Caki2 (cell line): ENCODE measurements at regions not wholly inside any gene's neighbourhood (a gene's known extent, or its start where the extent isn't known, plus 50 kb on each side); places are given as distances from the start of the nearest gene placed in this dataset.

Source experiments
- DNase-seq: peaks from one replicate; pipeline ENCODE4 v3.0.0-alpha.2; 2015; ENCODE audit warnings: low read depth
- in situ Hi-C: cut with HindIII; loops from 2 replicates; pipeline ENCODE4 v1.10.0; 2016; ENCODE audit warnings: low sequenced_read_pairs, low pct_unique_long_range_greater_than_20kb, mixed read lengths

DNA sequence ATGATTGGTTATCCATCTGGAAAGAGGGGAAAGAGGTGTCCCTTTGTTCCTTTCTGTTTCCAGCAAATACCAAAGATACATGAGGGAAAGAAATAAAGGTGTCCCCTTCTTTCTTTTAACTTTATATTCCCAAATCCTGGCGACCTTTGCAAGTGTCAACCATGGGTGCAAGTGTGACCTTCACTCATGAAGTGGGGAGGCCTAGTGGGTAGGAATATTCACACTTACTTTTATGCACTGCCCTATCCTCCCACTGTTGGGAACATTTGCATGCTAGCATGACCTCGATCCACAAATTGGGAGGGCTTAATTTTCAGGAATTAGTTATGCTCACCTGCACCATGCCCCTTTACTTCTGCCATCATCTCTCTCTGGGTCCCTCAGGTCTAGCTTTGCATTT, 70.2 kb upstream of the ZNF804A start:
- in situ Hi-C loops: no loop called here
- DNase-seq: no peak

DNA sequence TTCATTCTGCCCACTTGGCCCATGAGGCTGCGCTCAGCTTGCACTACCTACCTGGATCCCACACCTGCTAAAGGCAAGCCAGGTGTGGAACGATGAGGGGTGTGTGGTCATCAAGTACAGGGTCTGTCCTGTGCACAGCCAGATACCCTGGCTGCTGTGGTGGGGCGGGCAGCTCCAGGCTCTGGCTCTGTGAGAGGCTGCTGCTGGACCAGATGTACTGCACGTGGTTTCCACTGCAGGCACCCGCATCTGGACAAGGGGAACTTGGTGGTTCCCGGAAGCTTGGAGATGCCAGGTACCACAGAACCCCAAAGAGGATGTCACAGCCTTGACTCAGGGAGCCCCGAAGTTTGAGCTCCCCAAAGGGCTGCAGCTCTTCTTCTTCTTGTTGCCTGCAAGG, 68.1 kb upstream of the ZNF804A start:
- in situ Hi-C loops: no loop called here
- no peak for DNase-seq

DNA sequence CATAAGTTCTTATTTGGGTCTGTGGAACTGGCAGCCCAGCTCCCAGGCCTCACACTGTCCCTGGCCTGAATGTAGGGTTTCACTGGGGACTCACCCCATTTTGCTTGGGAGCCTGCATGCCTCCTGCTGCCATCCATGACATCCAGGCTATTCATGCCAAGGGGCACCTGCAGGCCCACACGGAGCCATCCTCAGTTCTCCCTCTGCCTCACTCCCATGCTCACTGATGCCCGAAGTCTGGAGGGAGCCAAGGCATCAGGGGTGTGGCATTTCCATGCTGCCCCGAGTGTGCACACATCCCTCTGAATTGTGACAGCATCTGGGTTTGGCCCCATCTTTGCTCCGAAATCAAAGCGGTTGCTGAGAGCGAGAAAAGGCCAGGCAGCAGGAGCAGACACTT, 67.4 kb upstream of the ZNF804A start:
- DNase-seq: no peak
- in situ Hi-C loops: no loop called here

DNA sequence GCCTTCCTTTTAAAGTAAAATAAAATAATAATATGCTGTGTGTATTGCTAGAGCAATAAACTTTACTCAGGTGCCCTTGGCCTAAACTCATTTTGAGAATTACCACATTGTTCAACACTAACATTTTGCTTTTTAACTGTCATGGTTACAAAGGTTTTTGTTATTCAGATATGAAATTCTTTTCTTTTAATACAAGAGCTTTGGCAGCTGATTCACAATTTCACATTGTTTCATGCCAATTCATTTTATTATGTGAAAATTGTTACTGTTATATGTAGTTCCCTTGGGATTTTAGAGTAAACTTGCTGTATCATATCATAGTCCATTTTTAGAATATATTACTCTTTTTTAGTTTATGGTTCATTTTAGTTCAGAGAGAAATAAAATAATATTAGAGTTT, 65.8 kb upstream of the ZNF804A start:
- in situ Hi-C loops: no loop called here
- DNase-seq: no peak

DNA sequence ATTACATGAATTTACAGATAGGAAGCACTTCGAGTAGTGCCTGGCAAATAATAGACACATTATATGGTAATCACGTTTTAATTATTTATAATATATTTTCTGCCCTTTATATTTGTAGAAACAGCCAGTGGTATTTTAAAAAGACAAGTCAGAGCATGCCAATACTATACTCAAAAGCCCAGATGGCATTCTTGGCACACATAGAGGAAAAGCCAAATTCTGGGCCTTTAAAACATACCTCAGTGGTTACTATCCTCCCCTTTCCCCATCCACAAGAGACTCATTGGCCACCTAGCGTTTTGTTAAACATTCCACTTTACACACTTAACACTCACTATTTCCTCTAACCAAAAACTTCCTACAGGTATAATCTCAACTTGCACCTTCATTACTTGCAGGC, 63.3 kb upstream of the ZNF804A start:
- no peak for DNase-seq
- in situ Hi-C loops: no loop called here

DNA sequence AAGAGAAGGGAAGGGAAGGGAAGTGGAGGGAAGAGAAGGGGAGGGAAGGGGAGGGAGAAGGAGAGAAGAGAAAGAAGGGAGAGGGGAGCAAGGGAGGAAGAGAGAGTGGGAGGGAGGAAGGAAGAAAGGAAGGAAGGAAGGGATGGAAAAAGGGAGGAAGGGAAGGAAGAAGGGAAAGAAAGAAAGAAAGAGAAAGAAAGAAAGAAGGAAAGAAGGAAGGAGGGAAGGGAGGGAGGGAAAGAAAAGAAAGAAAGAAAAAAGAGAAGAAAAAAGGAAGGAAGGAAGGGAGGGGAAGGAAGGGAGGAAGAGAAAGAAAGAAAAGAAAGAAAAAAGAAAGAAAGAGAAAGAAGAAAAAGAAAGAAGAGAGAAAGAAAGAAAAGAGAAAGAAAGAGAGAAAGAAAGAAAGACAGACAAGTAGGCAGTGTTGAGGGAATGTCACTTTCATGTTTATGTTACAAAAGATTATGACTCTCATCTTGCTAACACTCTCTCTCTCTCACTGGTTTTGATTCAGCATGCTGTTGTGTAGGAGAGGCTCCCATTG, 58.0 kb upstream of the ZNF804A start:
- in situ Hi-C loops: no loop called here
- DNase-seq: no peak

DNA sequence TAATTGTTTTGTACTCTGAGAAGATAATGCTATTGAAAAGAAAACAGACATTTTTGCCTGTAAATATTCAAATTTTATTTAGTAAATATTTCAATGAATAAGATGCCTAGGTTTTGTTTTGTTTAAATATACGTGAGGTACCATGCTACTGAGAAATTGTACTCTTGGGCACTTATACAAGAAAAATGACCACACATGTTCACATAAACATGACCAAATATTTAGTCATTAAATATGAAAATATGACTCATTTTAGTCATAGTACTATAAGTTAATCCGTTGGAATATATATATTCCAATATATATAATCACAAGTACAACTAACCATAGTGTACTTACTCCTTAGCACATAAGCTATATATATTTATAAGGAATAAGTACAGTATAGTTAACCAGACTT, 56.7 kb upstream of the ZNF804A start:
- DNase-seq: no peak
- in situ Hi-C loops: no loop called here

DNA sequence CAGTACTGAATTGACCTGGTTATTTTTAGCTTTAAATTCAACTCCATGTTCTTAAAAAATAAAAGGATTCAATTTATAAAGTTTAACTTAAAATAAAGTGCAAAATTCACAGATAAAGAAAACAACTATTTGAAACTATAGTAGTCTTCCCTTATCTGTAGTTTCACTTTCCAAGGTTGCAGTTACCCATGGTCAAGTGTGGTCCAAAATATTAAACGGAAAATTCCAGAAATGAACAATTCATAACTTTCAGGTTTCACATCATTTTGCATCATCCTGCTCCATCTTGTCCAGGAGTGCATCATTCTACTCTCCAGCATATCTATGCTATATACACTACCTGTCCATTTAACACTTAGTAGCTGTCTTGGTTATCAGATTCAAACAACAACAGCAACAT, 54.5 kb upstream of the ZNF804A start:
- no peak for DNase-seq
- in situ Hi-C loops: no loop called here
